Neural cell (in vitro differentiated cells): ENCODE measurements at regions not wholly inside any gene's neighbourhood (a gene's known extent, or its start where the extent isn't known, plus 50 kb on each side); places are given as distances from the start of the nearest gene placed in this dataset.

ENCODE experiments used
- H2AFZ ChIP-seq: fragments of 200-600, 300-800 bp; sonication (generic), shearing (Covaris generic); 2 replicates; pipeline ENCODE4 v1.6.0; 2014; ENCODE audit warnings: low read depth, mild to moderate bottlenecking, antibody characterized with exemption, low read length, moderate library complexity
- H3F3A ChIP-seq: fragments of 200-600 bp; shearing (Covaris generic); 2 replicates; pipeline ENCODE4 v1.6.1; 2016; ENCODE audit warnings: mild to moderate bottlenecking, moderate library complexity, mixed read lengths, antibody characterized with exemption, low read length; ENCODE audit not compliant: insufficient read depth, poor library complexity, severe bottlenecking
- H3K27ac ChIP-seq: fragments of 200-600, 300-800 bp; sonication (generic), shearing (Covaris generic); 2 replicates; pipeline ENCODE4 v1.5.1; 2014; ENCODE audit warnings: mild to moderate bottlenecking, low read length, moderate library complexity
- H3K27me3 ChIP-seq: fragments of 300-800, 200-600 bp; sonication (generic), shearing (Covaris generic); 2 replicates; pipeline ENCODE4 v1.6.0; 2014; ENCODE audit warnings: mild to moderate bottlenecking, low read depth, low read length, moderate library complexity; ENCODE audit not compliant: insufficient read depth
- H3K36me3 ChIP-seq: fragments of 300-800, 200-600 bp; sonication (generic), shearing (Covaris generic); 2 replicates; pipeline ENCODE4 v1.5.1; 2014; ENCODE audit warnings: mild to moderate bottlenecking, antibody characterized with exemption, low read length, moderate library complexity; ENCODE audit not compliant: insufficient read depth
- H3K4me2 ChIP-seq: fragments of 300-800, 200-600 bp; sonication (generic), shearing (Covaris generic); 2 replicates; pipeline ENCODE4 v1.6.0; 2014; ENCODE audit warnings: mild to moderate bottlenecking, low read length
- H3K4me3 ChIP-seq: fragments of 300-800, 200-600 bp; sonication (generic), shearing (Covaris generic); 2 replicates; pipeline ENCODE4 v1.5.1; 2014; ENCODE audit warnings: mild to moderate bottlenecking, low read length, moderate library complexity
- H3K79me2 ChIP-seq: fragments of 200-600 bp; shearing (Covaris generic); replicated peaks from 2 replicates; pipeline ENCODE4 v1.6.0; 2014; ENCODE audit warnings: mild to moderate bottlenecking, low read length, moderate library complexity; ENCODE audit not compliant: insufficient read depth
- H3K9ac ChIP-seq: fragments of 300-800, 200-600 bp; sonication (generic), shearing (Covaris generic); 2 replicates; pipeline ENCODE4 v1.6.1; 2016; ENCODE audit warnings: mild to moderate bottlenecking, low read length, mixed read lengths
- H3K9me2 ChIP-seq: fragments of 200-600 bp; shearing (Covaris generic); 2 replicates; pipeline ENCODE4 v1.6.1; 2016; ENCODE audit warnings: mild to moderate bottlenecking, low read length, mixed read lengths; ENCODE audit not compliant: insufficient read depth
- H3K9me3 ChIP-seq: fragments of 200-600, 300-800 bp; sonication (generic), shearing (Covaris generic); 2 replicates; pipeline ENCODE4 v1.6.1; 2016; ENCODE audit warnings: mild to moderate bottlenecking, mixed run types, low read length, moderate library complexity, mixed read lengths
- H4K20me1 ChIP-seq: fragments of 200-600 bp; shearing (Covaris generic); 2 replicates; pipeline ENCODE4 v1.6.1; 2016; ENCODE audit warnings: mild to moderate bottlenecking, mixed run types; ENCODE audit not compliant: insufficient read depth
- EP300 ChIP-seq: fragments of 450-650 bp; conservative IDR thresholded peaks from 2 replicates; pipeline ENCODE4 v1.6.1; 2014; ENCODE audit warnings: antibody characterized with exemption, mild to moderate bottlenecking, moderate library complexity; ENCODE audit not compliant: poor library complexity, severe bottlenecking
- EZH2 ChIP-seq: fragments of 200-600, 300-800 bp; shearing (Covaris generic), sonication (generic); IDR thresholded peaks from 2 replicates; pipeline ENCODE4 v1.6.1; 2014; ENCODE audit warnings: antibody characterized with exemption, low read length, borderline replicate concordance, mild to moderate bottlenecking; ENCODE audit not compliant: insufficient read depth, poor library complexity, severe bottlenecking
- MXI1 ChIP-seq: fragments of 450-650 bp; conservative IDR thresholded peaks from 2 replicates; pipeline ENCODE4 v1.6.1; 2014; ENCODE audit warnings: antibody characterized with exemption, mild to moderate bottlenecking; ENCODE audit not compliant: poor library complexity, severe bottlenecking
- POLR2AphosphoS5 ChIP-seq: IDR thresholded peaks from 2 replicates; pipeline ENCODE4 v1.6.1; 2012
- RAD21 ChIP-seq: fragments of 450-650 bp; conservative IDR thresholded peaks from 2 replicates; pipeline ENCODE4 v1.6.1; 2014; ENCODE audit warnings: antibody characterized with exemption, mild to moderate bottlenecking, moderate library complexity
- REST ChIP-seq: IDR thresholded peaks from 2 replicates; pipeline ENCODE4 v1.6.1; 2012; ENCODE audit warnings: borderline replicate concordance
- SMC3 ChIP-seq: fragments of 450-650 bp; conservative IDR thresholded peaks from 2 replicates; pipeline ENCODE4 v1.6.1; 2014; ENCODE audit warnings: antibody characterized with exemption, mild to moderate bottlenecking, moderate library complexity; ENCODE audit not compliant: poor library complexity
- TAF1 ChIP-seq: IDR thresholded peaks from 2 replicates; pipeline ENCODE4 v1.6.1; 2012; ENCODE audit warnings: low read depth
- TF ChIP-seq, protein P1 (sequence below): fragments of 450-650 bp; IDR thresholded peaks from 2 replicates; pipeline ENCODE4 v1.5.1; 2014; ENCODE audit warnings: antibody characterized with exemption, mild to moderate bottlenecking, moderate library complexity; ENCODE audit not compliant: poor library complexity, severe bottlenecking

DNA sequence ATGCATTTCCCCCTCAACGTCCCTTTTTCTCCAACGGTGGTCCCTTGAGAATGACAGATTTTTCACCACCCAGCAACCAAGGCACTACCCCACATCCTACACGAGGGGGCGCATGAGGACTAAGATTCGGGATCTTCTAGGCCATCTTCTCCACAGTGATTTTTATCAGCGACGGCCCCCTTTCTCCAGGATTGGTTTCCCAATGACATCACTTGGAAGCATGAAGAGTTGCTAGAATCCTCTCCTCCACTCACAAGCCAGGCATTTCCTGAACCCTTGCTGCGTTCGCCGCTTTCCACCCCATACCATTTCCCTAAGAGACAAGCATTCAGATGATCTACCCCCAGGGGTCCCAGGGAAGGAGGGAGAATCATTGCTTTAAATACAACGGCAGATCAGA is 252.0 kb downstream of the HIVEP2 start:
- no peak overlapping the region for H3K9ac ChIP-seq

DNA sequence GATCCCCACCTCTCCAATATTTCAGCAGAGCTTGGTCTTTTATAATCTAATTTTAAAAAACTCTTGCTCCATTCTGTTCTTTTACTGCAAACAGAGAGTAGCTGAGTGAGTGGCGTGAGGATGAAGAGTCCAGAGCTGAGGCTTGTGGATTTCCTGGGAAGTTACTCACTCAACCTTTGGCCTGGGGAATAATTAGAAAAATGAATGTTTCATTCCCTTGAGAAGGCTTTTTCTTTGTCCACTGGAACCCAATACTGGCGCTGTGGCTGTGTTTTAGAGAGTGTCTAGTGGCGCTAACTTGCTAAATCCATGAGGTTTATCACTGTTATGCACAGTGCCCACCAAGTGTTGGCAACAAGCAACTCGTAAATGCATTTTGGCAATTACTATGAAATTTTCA is 251.5 kb downstream of the HIVEP2 start:
- Histone ChIP-seq H3K79me2 (no peaks in the 10 kb centered on the region), H4K20me1 (no peaks in the 10 kb centered on the region), H2AFZ (no peak overlapping the region), H3K36me3 (no peaks in the 10 kb centered on the region), H3K9me2 (no peaks in the 10 kb centered on the region), H3K27me3 (no peaks in the 10 kb centered on the region), H3F3A (no peaks in the 10 kb centered on the region), H3K9ac (no peak overlapping the region), H3K4me2 (no peak overlapping the region), H3K27ac (no peak overlapping the region), H3K4me3 (no peak overlapping the region), H3K9me3 (no peaks in the 10 kb centered on the region)
- TF ChIP-seq EP300 (no peak), SMC3 (no peak), MXI1 (no peak), EZH2 (no peak), REST (no peak), RAD21 (no peak), POLR2AphosphoS5 (no peak), TAF1 (no peak)

More for the DNA sequence above, 252.0 kb downstream of the HIVEP2 start:
- no peaks in the 10 kb centered on the region for H4K20me1 ChIP-seq
- no peaks in the 10 kb centered on the region for H3K27me3 ChIP-seq
- TF ChIP-seq REST: no peak
- peak; percentile 26 for TF ChIP-seq TAF1
- no peak for TF ChIP-seq EZH2
- TF ChIP-seq POLR2AphosphoS5: peak; percentile 10
- TF ChIP-seq, protein P1, sequence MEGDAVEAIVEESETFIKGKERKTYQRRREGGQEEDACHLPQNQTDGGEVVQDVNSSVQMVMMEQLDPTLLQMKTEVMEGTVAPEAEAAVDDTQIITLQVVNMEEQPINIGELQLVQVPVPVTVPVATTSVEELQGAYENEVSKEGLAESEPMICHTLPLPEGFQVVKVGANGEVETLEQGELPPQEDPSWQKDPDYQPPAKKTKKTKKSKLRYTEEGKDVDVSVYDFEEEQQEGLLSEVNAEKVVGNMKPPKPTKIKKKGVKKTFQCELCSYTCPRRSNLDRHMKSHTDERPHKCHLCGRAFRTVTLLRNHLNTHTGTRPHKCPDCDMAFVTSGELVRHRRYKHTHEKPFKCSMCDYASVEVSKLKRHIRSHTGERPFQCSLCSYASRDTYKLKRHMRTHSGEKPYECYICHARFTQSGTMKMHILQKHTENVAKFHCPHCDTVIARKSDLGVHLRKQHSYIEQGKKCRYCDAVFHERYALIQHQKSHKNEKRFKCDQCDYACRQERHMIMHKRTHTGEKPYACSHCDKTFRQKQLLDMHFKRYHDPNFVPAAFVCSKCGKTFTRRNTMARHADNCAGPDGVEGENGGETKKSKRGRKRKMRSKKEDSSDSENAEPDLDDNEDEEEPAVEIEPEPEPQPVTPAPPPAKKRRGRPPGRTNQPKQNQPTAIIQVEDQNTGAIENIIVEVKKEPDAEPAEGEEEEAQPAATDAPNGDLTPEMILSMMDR: peak; percentile 96
- peak; percentile 98 for TF ChIP-seq RAD21
- TF ChIP-seq EP300: peak; percentile 28
- TF ChIP-seq SMC3: peak; percentile 99
- TF ChIP-seq MXI1: no peak
- no peak overlapping the region for H3K4me3 ChIP-seq
- H3K9me3 ChIP-seq: no peaks in the 10 kb centered on the region
- H3K79me2 ChIP-seq: no peaks in the 10 kb centered on the region
- H3K27ac ChIP-seq: no peak overlapping the region
- no peak overlapping the region for H3K4me2 ChIP-seq
- H2AFZ ChIP-seq: no peak overlapping the region
- no peaks in the 10 kb centered on the region for H3K36me3 ChIP-seq
- H3K9me2 ChIP-seq: no peaks in the 10 kb centered on the region
- no peaks in the 10 kb centered on the region for H3F3A ChIP-seq
